NCI-H345 treated with DMSO at 0.1 percent for 48 hours (cell line): ENCODE measurements at regions not wholly inside any gene's neighbourhood (a gene's known extent, or its start where the extent isn't known, plus 50 kb on each side); places are given as distances from the start of the nearest gene placed in this dataset.
"Not testable (repeated sequence)": the region's sequence is repeated elsewhere in the genome, so short reads cannot be mapped to it uniquely, and the experiment has no call there.

Source experiments
- DNase-seq: peaks from one replicate; lab custom pipeline; 2025; ENCODE audit not compliant: unreplicated experiment; lab: John Stamatoyannopoulos, UW

GRCh38 chr5:112570708-112571444 lies 151.8 kb upstream of the EPB41L4A start:
- no peak for DNase-seq

DNA sequence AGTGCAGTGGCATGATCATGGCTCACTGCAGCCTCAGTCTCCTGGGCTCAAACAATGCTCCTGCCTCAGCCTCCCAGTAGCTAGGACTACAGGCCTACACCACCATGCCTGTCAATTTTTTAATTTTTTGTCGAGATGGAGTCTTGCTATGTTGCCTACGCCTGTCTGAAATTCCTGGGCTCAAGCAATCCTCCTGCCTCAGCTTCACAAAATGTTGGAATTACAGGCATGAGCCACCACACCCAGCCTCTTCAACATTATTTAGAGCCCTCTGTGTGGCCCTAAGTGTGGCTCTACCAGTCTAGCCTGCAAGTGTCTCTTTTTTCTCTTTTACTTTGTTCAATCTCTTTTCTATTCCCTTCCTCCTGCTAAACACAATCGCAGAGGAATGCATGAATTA lies 154.4 kb upstream of the EPB41L4A start:
- no peak for DNase-seq

GRCh38 chr5:112574536-112574935 lies 155.5 kb upstream of the EPB41L4A start:
- DNase-seq = peak; percentile 73

DNA sequence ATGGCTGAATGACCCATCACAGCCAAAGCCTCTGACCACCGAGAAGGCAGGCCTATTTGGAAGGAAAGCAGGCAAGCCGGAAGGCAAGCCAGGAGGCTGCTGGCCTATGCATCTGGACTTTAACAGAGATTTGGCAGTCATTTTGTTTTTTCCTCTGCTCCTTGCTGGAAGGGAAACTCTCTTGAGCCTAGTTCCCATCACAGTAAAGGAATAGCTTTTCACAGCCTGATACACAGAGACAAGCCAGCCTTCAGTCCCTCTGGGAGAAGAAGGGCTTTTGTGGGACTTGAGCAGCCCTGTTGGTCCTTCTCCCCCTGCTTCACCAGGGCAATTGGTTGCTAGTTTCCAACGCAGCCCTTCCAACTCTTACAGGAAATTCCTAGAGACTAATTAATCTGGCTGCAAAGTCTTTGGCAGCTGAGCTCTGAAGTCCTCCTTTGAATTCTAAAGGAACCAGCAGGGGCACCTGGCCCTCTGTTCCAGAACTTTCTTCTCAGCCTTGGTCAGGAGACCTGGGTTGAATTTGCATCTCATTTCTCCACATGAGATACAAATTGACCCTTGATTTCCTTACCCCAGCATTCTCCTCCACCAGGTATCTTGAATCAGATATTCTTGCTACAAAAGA lies 157.3 kb upstream of the EPB41L4A start:
- DNase-seq = no peak

DNA sequence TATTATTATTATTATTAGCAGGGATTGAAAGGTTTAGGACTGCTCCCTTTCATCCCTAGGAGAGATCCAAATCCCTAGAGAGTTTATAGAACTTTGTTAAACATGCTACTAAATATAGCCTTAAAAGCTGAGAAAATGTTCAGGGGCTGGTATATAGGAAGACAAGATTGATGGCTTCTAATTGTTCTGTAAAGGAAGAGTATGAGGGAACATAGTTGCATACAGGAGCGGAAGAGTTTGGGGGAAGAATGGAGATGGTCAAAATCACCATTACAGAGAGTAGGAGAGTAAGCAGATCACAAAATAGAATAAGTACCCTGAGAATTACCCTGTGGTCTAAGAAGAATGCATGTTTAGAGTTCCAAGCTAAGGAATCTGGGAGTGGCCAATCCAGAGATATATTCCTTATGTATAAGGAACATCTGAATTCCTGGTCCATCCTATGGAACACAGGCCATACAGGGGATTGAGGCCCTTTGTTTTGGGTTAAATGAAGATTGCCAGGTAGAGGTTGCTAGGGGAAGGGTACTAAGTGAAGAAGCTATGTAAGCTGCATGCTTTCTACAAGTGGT lies 158.0 kb upstream of the APC start:
- no peak for DNase-seq

GRCh38 chr5:112581811-112582320 lies 155.8 kb upstream of the APC start:
- DNase-seq = no peak

DNA sequence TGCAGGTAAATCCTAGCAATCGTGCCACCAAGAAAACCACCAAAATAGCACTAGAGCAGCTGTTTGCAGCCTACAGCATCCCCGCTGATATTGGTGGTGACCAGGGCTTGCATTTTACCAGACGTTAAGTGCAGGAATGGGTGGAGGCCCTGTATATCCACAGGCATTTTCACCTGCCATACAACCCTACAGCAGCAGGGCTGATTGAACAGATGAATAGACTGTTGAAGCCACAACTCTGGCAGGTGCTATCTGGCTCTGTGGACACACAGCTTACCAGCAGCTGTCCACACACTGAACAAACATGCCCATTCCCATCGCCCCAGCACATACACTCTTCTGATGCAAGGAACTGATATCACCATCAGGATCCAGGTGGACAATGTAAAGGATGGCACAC lies 154.5 kb upstream of the APC start:
- DNase-seq = no peak

- no peak for DNase-seq
Measured at GRCh38 chr5:112584781-112585180, 152.9 kb upstream of the APC start.

DNA sequence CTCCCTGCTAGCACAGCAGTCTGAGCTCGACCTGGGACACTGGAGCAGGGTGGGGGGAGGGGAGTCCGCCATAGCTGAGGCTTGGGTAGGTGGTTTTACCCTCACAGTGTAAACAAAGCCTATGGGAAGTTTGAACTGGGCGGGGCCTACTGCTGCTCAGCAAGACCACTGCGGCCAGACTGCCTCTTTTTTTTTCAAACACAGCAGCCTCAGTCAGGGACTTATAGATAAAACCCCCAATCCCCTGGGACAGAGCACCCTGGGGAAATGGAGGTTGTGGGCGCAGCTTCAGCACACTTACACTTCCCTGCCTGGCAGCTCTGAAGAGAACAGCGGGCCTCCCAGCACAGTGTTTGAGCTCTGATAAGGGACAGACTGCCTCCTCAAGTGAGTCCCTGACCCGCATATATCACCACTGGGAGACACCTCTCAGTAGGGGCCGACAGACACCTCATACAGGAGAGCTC lies 151.1 kb upstream of the APC start:
- no peak for DNase-seq

DNA sequence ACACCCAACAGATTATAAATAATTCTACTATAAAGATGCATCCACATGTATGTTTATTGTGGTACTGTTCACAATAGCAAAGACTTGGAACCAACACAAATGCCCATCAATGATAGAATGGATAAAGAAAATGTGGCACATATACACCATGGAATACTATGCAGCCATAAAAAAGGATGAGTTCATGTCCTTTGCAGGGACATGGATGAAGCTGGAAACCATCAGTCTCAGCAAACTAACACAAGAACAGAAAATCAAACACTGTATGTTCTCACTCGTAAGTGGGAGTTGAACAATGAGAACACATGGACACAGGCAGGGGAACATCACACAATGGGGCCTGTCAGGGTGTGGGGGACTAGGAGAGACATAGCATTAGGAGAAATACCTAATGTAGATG lies 146.8 kb upstream of the APC start:
- not testable (repeated sequence) for DNase-seq

GRCh38 chr5:112594095-112594850 lies 143.4 kb upstream of the APC start:
- DNase-seq = no peak

- no peak for DNase-seq
Measured at GRCh38 chr5:112594941-112595340, 142.7 kb upstream of the APC start.

GRCh38 chr5:112597831-112598230 lies 139.9 kb upstream of the APC start:
- no peak for DNase-seq

DNA sequence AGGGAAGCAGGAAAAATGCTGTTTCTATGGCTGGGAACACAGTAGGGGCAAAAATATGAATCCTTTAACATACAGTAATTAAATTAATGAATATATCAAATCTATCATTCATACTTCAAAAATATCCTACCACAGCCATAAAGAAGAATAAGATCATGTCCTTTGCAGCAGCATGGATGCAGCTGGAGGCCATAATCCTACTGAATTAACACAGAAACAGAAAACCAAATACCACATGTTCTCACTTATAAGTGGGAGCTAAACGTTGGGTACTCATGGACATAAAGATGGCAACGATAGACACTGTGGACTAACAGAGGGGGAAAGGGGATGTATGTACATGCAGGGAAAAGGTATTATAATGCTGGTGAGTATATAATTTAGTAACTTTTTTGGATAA lies 137.2 kb upstream of the APC start:
- not testable (repeated sequence) for DNase-seq

DNA sequence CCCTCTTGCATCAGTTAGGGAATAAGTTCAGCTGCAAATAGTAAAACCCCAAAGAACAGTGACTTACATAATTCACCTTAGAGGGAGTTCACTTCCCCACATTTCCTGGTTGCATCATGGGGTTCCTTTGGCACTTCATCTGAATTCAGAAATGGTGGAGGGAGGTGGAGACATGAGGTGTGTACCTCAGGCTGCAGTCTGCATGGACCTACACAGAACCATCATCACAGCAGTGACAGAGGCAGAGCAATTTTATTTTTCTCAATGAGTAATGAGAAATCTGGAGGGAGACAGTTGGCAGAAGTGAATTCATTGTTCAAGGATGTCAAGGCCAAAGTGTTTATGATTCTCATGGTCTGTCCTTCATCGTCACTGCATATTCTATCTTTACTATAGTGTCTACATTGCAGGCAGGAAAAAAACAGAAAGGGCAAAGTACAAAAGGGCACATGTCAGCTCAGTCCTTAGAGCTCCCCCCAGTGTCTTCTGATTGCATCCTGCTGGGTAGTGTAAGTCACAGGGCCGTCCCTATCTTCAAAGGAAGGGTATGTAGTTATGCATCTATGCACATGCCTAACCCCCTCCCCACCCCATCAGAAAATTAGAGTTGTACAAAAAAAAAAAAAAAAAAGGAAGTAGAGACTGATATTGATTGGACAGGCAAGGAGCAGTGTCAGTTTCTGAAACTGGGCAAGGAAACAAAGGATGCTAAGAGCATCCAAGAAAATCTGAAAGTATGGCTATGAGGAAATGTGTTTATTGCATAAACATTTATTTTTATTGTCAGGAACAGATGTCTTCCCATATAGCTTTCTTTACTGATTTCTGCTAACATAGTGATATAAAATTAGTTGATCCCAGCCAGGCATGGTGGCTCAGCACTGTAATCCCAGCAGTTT lies 132.7 kb upstream of the APC start:
- no peak for DNase-seq

DNA sequence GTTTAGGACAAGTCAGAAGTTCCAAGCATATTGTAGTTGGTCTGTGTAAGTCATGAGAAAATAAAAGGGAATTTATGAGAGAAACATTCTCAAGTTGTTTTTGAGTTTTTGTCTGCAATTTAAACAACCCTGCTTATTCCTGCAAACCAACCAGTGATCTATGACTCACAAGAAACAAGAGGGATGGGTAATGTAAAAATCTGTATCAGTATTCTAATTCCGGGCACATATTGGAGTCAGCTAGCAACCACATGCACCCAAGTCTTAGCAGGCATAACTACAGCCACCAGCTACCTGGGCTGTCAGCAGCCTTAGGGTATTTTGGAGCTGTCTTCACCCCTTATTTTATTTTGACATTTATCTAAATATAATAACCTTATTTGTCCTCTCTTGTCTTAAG lies 128.7 kb upstream of the APC start:
- DNase-seq = no peak

DNA sequence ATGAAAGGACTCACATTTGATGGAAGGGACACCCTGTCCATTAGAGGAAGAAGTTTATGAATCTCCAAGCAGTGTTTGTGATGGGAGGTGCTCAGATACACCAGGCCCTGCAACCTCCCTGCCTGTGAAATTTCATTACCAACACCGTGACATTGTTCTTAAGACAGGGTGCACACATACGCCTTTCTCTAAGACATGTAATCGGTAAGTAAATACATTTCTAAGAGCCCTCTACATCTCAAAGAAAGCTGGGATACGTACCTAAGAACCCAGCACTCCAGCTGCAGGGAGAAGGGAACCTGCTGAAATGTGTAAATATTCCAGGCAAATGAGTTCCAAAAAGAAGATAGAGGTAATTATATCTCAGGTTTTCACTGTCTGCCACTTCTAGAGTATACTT lies 125.0 kb upstream of the APC start:
- DNase-seq = no peak

DNA sequence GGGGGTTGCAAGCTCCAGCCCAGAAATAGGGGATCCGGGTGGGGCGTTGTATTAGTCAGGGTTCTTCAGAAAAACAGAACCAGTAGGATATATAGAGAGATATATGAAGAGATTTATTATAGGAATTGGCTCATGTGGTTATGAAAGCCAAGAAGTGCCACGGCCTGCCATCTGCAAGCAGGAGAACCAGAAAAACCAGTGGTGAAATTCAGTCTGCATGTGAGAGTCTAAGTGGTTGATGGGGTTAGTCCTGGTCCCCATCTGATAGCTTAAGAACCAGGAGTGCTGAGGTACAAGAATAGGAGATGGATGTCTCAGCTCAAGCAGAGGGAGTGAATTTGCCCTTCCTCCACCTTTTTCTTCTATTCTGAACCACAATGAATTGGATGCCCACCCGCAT lies 123.4 kb upstream of the APC start:
- DNase-seq = no peak

DNA sequence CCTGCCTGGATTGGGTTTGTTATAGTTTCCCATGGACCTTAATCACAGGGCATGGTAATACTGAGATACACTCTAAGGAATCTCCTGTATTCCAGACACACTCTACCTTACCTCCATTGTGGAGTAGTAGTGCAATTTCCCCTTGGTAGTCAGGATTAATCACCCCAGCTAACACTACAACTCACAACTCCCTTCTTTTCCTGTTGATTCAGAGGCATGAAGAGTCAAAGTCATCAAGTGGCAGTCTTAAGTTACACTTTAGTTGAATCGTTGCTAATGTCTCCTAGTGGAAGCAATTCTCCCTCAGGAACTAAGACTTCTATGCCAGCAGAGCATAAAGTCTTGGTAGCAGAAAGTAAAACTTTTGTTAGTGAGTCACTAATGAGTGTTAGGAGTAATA lies 122.7 kb upstream of the APC start:
- no peak for DNase-seq

- DNase-seq = no peak
Measured at GRCh38 chr5:112616812-112617547, 120.7 kb upstream of the APC start.
